Naive thymus-derived CD4-positive, alpha-beta T cell (primary cell): ENCODE measurements at regions not wholly inside any gene's neighbourhood (a gene's known extent, or its start where the extent isn't known, plus 50 kb on each side); places are given as distances from the start of the nearest gene placed in this dataset.

ENCODE experiments used
- ATAC-seq: fragments of 150-1000 bp; cut with Tn5 transposase; 2 replicates; pipeline ENCODE4 v1.10.0; 2021; ENCODE audit warnings: mild to moderate bottlenecking, moderate library complexity
- CTCF ChIA-PET: fragments of 350-600 bp; sonication (Branson Sonifier 250); formaldehyde crosslinking; loops from one replicate; lab custom pipeline; 2021; ENCODE audit warnings: antibody characterized with exemption; lab: Charles Lee
- POLR2A ChIA-PET: fragments of 350-600 bp; sonication (Branson Sonifier 250); formaldehyde crosslinking; loops from one replicate; lab custom pipeline; 2021; ENCODE audit warnings: antibody characterized with exemption, inconsistent platforms; lab: Charles Lee
- DNase-seq, 9 donors: peaks; one replicate each; pipeline versions ENCODE4 v3.0.0 to v3.0.0-alpha.2; 2020 to 2022; ENCODE audit warnings: mixed read lengths in 1 of 9
- H3K27ac ChIP-seq: one replicate; pipeline ENCODE4 v1.7.0; 2013; ENCODE audit warnings: mild to moderate bottlenecking, low read depth, low read length, moderate library complexity
- H3K27me3 ChIP-seq, 2 donors: one replicate each; pipeline ENCODE4 v1.7.0; 2013; ENCODE audit warnings: low read length in 2 of 2, mild to moderate bottlenecking in 2 of 2, moderate library complexity in 2 of 2; ENCODE audit not compliant: control insufficient read depth in 2 of 2, insufficient read depth in 2 of 2
- H3K36me3 ChIP-seq, 3 experiments: 1 replicate in 2 of 3; 2 replicates in 1 of 3; pipeline ENCODE4 v1.7.0; 2013; ENCODE audit warnings: low read length in 3 of 3, mild to moderate bottlenecking in 3 of 3, moderate library complexity in 1 of 3; ENCODE audit not compliant: insufficient read depth in 3 of 3, control insufficient read depth in 2 of 3
- H3K4me1 ChIP-seq, 2 donors: one replicate each; pipeline ENCODE4 v1.7.0; 2013; ENCODE audit warnings: low read length in 2 of 2, mild to moderate bottlenecking in 2 of 2, moderate library complexity in 1 of 2; ENCODE audit not compliant: control insufficient read depth in 2 of 2, insufficient read depth in 2 of 2
- H3K4me3 ChIP-seq: 2 replicates; pipeline ENCODE4 v1.7.0; 2013; ENCODE audit warnings: mild to moderate bottlenecking, low read length
- H3K9me3 ChIP-seq, 3 experiments: 1 replicate in 2 of 3; 2 replicates in 1 of 3; pipeline ENCODE4 v1.7.0; 2013; ENCODE audit warnings: low read length in 3 of 3; ENCODE audit not compliant: control insufficient read depth in 2 of 3
- H3K27ac Mint-ChIP-seq, 9 donors: one replicate each; pipeline ENCODE4 v1.8.0; 2020 to 2022; ENCODE audit warnings: mixed read lengths in 9 of 9, mild to moderate bottlenecking in 8 of 9, moderate library complexity in 5 of 9, inconsistent platforms in 2 of 9
- H3K27me3 Mint-ChIP-seq, 5 donors: one replicate each; pipeline ENCODE4 v1.8.0; 2021 to 2022; ENCODE audit warnings: mixed read lengths in 5 of 5, mild to moderate bottlenecking in 1 of 5
- H3K36me3 Mint-ChIP-seq, 5 donors: one replicate each; pipeline ENCODE4 v1.8.0; 2020 to 2022; ENCODE audit warnings: mixed read lengths in 5 of 5, mild to moderate bottlenecking in 3 of 5, inconsistent platforms in 1 of 5
- H3K4me1 Mint-ChIP-seq, 7 donors: one replicate each; pipeline ENCODE4 v1.8.0; 2020 to 2022; ENCODE audit warnings: mixed read lengths in 7 of 7, mild to moderate bottlenecking in 3 of 7, inconsistent platforms in 1 of 7
- H3K4me3 Mint-ChIP-seq, 10 donors: one replicate each; pipeline ENCODE4 v1.8.0; 2020 to 2022; ENCODE audit warnings: mild to moderate bottlenecking in 10 of 10, mixed read lengths in 10 of 10, moderate library complexity in 6 of 10, inconsistent platforms in 2 of 10
- H3K9me3 Mint-ChIP-seq, 11 donors: one replicate each; pipeline ENCODE4 v1.8.0; 2020 to 2022; ENCODE audit warnings: mixed read lengths in 11 of 11, mild to moderate bottlenecking in 4 of 11, inconsistent platforms in 1 of 11, moderate library complexity in 1 of 11
- intact Hi-C, 2 donors: fragments of 100-400 bp; cut with micrococcal nuclease; formaldehyde crosslinking; loops; one replicate each; pipeline ENCODE4 v1.15.1; 2023

- intact Hi-C loops = no loop called here
- ATAC-seq (no peak), DNase-seq (no peak)
- Mint-ChIP-seq H3K36me3 (no peaks in the 10 kb centered on the region), H3K4me3 (no peak overlapping the region), H3K4me1 (peaks cover 0 to 9% (median 3%) of the 10 kb centered on the region in 7 donors), H3K9me3 (peaks cover 0 to 5% (median 0%) of the 10 kb centered on the region in 11 donors), H3K27me3 (peaks cover 0 to 21% (median 16%) of the 10 kb centered on the region in 5 donors), H3K27ac (no peak overlapping the region)
- H3K4me1 ChIP-seq = no peaks in the 10 kb centered on the region
- POLR2A ChIA-PET = no interaction called here
- CTCF ChIA-PET = no interaction called here
- H3K4me3 ChIP-seq = no peak overlapping the region
- H3K27ac ChIP-seq = no peak overlapping the region
- H3K9me3 ChIP-seq = no peaks in the 10 kb centered on the region
- no peaks in the 10 kb centered on the region for H3K36me3 ChIP-seq
- no peaks in the 10 kb centered on the region for H3K27me3 ChIP-seq
Observed at GRCh38 chr14:30297876-30298795, 260.8 kb upstream of the G2E3 start.

- no peak for ATAC-seq
- Mint-ChIP-seq H3K9me3 (peaks cover 0 to 5% (median 0%) of the 10 kb centered on the region in 11 donors), H3K36me3 (no peaks in the 10 kb centered on the region), H3K4me1 (peaks cover 0 to 9% (median 3%) of the 10 kb centered on the region in 7 donors), H3K27ac (no peak overlapping the region), H3K27me3 (peaks cover 0 to 11% (median 9%) of the 10 kb centered on the region in 5 donors), H3K4me3 (no peak overlapping the region)
- DNase-seq = no peak
- no peaks in the 10 kb centered on the region for H3K36me3 ChIP-seq
- intact Hi-C loops = no loop called here
- CTCF ChIA-PET = no interaction called here
- H3K4me1 ChIP-seq = no peaks in the 10 kb centered on the region
- POLR2A ChIA-PET = no interaction called here
- H3K9me3 ChIP-seq = no peaks in the 10 kb centered on the region
- H3K27me3 ChIP-seq = no peaks in the 10 kb centered on the region
- no peak overlapping the region for H3K27ac ChIP-seq
- H3K4me3 ChIP-seq = no peak overlapping the region
Observed at GRCh38 chr14:30299915-30300314, 259.0 kb upstream of the G2E3 start.

DNA sequence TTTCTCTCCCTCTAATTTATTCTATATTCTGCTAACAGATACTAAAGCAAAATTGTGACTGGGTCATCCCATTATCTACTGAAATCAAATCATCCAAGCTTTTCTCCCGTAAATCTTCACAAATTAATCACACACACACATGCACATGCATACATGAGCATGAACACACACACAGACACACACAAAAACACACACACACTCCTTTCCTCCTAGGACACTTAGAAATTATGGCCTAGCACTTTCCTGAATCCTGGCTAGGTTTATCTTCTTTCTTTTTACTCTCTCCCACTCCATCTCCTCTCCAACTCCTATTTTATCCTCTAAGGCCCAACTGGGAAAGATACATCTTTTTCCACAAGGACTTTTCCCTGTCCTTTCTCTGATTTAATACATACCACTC is 255.6 kb upstream of the G2E3 start:
- H3K27me3 ChIP-seq = no peaks in the 10 kb centered on the region
- Mint-ChIP-seq H3K9me3 (peaks cover 0 to 1% (median 0%) of the 10 kb centered on the region in 11 donors), H3K27ac (no peak overlapping the region), H3K36me3 (no peaks in the 10 kb centered on the region), H3K4me3 (no peak overlapping the region), H3K27me3 (peaks cover 0 to 5% (median 0%) of the 10 kb centered on the region in 5 donors), H3K4me1 (peaks cover 0 to 4% (median 0%) of the 10 kb centered on the region in 7 donors)
- ChIA-PET POLR2A (no interaction called here), CTCF (no interaction called here)
- ATAC-seq = no peak
- no peaks in the 10 kb centered on the region for H3K9me3 ChIP-seq
- H3K4me3 ChIP-seq = no peak overlapping the region
- no peaks in the 10 kb centered on the region for H3K36me3 ChIP-seq
- H3K4me1 ChIP-seq = no peaks in the 10 kb centered on the region
- no peak overlapping the region for H3K27ac ChIP-seq
- intact Hi-C loops = no loop called here
- DNase-seq = no peak

DNA sequence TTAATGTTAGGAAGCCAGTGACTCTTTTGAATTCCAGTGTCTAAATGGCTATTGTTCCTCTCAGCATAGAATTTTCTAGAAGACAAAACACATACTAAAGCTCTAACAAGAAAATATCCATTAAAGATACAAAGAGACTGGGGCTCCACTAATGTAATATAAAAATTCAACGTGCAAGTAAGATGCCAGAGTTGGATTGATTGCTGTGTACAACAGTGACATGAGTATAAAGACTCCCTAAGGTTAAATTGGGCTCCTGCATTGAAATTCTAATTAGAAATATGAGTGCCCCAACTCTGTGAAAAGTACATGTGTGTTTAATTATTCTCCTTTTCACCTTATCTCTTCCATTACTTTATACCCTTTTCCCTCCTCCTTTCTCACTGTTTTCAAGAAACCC is 253.6 kb upstream of the G2E3 start:
- intact Hi-C loops = no loop called here
- no peaks in the 10 kb centered on the region for H3K4me1 ChIP-seq
- CTCF ChIA-PET = no interaction called here
- peaks cover 0 to 5% (median 0%) of the 10 kb centered on the region in 5 donors for H3K27me3 Mint-ChIP-seq
- POLR2A ChIA-PET = no interaction called here
- no peak overlapping the region for H3K27ac Mint-ChIP-seq
- H3K4me3 Mint-ChIP-seq = no peak overlapping the region
- H3K9me3 Mint-ChIP-seq = no peaks in the 10 kb centered on the region
- DNase-seq (no peak), ATAC-seq (no peak)
- no peak overlapping the region for H3K27ac ChIP-seq
- H3K9me3 ChIP-seq = no peaks in the 10 kb centered on the region
- H3K4me3 ChIP-seq = no peak overlapping the region
- peaks cover 0 to under 1% (median 0%) of the 10 kb centered on the region in 7 donors for H3K4me1 Mint-ChIP-seq
- H3K36me3 Mint-ChIP-seq = no peaks in the 10 kb centered on the region
- no peaks in the 10 kb centered on the region for H3K27me3 ChIP-seq
- H3K36me3 ChIP-seq = no peaks in the 10 kb centered on the region

DNA sequence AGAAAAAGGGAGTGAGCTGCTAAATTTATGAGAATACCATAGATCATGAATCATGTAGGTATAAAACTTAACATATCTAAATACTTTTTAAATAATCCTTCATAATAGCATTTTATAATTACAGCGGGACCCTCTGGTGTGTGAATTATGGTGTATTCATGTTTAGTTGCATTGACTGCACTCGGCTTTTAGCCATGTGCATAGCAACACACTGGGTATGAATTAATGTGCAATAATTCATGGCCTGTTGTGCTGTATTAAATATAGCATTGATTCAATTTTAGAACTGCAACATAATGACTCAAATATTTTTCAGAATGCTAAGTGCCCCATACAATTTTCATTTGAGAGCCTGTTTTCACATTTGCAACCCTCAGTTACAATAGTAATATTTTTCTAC is 249.6 kb upstream of the G2E3 start:
- Mint-ChIP-seq H3K9me3 (peaks cover 0 to 8% (median 0%) of the 10 kb centered on the region in 11 donors), H3K4me3 (no peak overlapping the region), H3K27me3 (peaks cover 0 to 10% (median 0%) of the 10 kb centered on the region in 5 donors), H3K36me3 (no peaks in the 10 kb centered on the region), H3K4me1 (no peaks in the 10 kb centered on the region), H3K27ac (no peak overlapping the region)
- no peak for ATAC-seq
- Histone ChIP-seq H3K27ac (no peak overlapping the region), H3K4me3 (no peak overlapping the region), H3K9me3 (no peaks in the 10 kb centered on the region), H3K4me1 (no peaks in the 10 kb centered on the region), H3K27me3 (no peaks in the 10 kb centered on the region), H3K36me3 (no peaks in the 10 kb centered on the region)
- DNase-seq = no peak
- intact Hi-C loops = no loop called here
- POLR2A ChIA-PET = no interaction called here
- CTCF ChIA-PET = no interaction called here

- no peak for ATAC-seq
- H3K36me3 ChIP-seq = no peaks in the 10 kb centered on the region
- H3K27ac Mint-ChIP-seq = no peak overlapping the region
- H3K4me1 Mint-ChIP-seq = no peaks in the 10 kb centered on the region
- POLR2A ChIA-PET = no interaction called here
- peaks cover 0 to 5% (median 0%) of the 10 kb centered on the region in 3 experiments for H3K9me3 ChIP-seq
- H3K4me3 Mint-ChIP-seq = no peak overlapping the region
- H3K9me3 Mint-ChIP-seq = peaks cover 0 to 12% (median 6%) of the 10 kb centered on the region in 11 donors
- intact Hi-C loops = no loop called here
- DNase-seq = no peak
- H3K27me3 ChIP-seq = no peaks in the 10 kb centered on the region
- CTCF ChIA-PET = no interaction called here
- no peak overlapping the region for H3K27ac ChIP-seq
- no peak overlapping the region for H3K4me3 ChIP-seq
- no peaks in the 10 kb centered on the region for H3K36me3 Mint-ChIP-seq
- H3K27me3 Mint-ChIP-seq = peaks cover 0 to 6% (median 4%) of the 10 kb centered on the region in 5 donors
- H3K4me1 ChIP-seq = no peaks in the 10 kb centered on the region
Observed at GRCh38 chr14:30312214-30312613, 246.7 kb upstream of the G2E3 start.

DNA sequence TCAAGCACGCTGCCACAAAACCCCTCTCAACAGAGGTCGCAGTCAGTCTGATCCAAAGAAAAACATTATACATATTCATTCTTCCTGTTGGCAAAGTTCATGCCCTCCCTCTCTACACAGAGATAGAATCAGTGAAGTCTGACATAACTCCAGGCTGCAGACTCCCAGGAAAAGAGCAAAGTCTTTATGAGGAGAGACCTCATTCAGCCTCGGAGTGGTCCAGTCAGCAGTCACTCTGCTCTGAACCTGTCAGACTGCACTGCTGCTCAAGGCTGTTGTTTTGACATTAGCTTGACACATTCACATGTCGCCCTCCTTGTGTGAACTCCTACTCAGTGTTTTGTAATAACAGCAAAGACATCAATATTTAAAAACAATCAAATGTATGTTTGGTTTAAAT is 241.2 kb upstream of the G2E3 start:
- H3K27ac ChIP-seq = no peak overlapping the region
- Mint-ChIP-seq H3K4me3 (no peak overlapping the region), H3K27me3 (peaks cover 0 to 15% (median 0%) of the 10 kb centered on the region in 5 donors), H3K36me3 (no peaks in the 10 kb centered on the region), H3K27ac (no peak overlapping the region), H3K4me1 (no peaks in the 10 kb centered on the region), H3K9me3 (peaks cover 0 to 12% (median 6%) of the 10 kb centered on the region in 11 donors)
- ChIA-PET POLR2A (no interaction called here), CTCF (no interaction called here)
- DNase-seq (no peak), ATAC-seq (no peak)
- no peaks in the 10 kb centered on the region for H3K4me1 ChIP-seq
- H3K36me3 ChIP-seq = no peaks in the 10 kb centered on the region
- intact Hi-C loops = no loop called here
- no peak overlapping the region for H3K4me3 ChIP-seq
- no peaks in the 10 kb centered on the region for H3K27me3 ChIP-seq
- peaks cover 0 to 5% (median 0%) of the 10 kb centered on the region in 3 experiments for H3K9me3 ChIP-seq
